Immature natural killer cell (primary cell): ENCODE measurements at regions not wholly inside any gene's neighbourhood (a gene's known extent, or its start where the extent isn't known, plus 50 kb on each side); places are given as distances from the start of the nearest gene placed in this dataset.
"Not testable (repeated sequence)": the region's sequence is repeated elsewhere in the genome, so short reads cannot be mapped to it uniquely, and the experiment has no call there.

Experiments
- DNase-seq, 3 donors: peaks; one replicate each; pipeline ENCODE4 v3.0.0; 2022; ENCODE audit warnings: mixed read lengths in 1 of 3
- H3K27ac Mint-ChIP-seq, 6 donors: one replicate each; pipeline ENCODE4 v1.8.0; 2020; ENCODE audit warnings: mixed read lengths in 6 of 6, mild to moderate bottlenecking in 5 of 6, inconsistent platforms in 4 of 6, moderate library complexity in 3 of 6
- H3K27me3 Mint-ChIP-seq, 3 donors: one replicate each; pipeline ENCODE4 v1.8.0; 2020 to 2021; ENCODE audit warnings: low read depth in 3 of 3, mild to moderate bottlenecking in 3 of 3, mixed read lengths in 3 of 3, moderate library complexity in 3 of 3, inconsistent platforms in 1 of 3
- H3K36me3 Mint-ChIP-seq, 3 donors: one replicate each; pipeline ENCODE4 v1.8.0; 2020; ENCODE audit warnings: mixed read lengths in 3 of 3, inconsistent platforms in 2 of 3, mild to moderate bottlenecking in 2 of 3
- H3K4me1 Mint-ChIP-seq, 2 donors: one replicate each; pipeline ENCODE4 v1.8.0; 2020; ENCODE audit warnings: inconsistent platforms in 2 of 2, mild to moderate bottlenecking in 2 of 2, mixed read lengths in 2 of 2, moderate library complexity in 1 of 2
- H3K4me3 Mint-ChIP-seq, 5 donors: one replicate each; pipeline ENCODE4 v1.8.0; 2020; ENCODE audit warnings: mild to moderate bottlenecking in 5 of 5, mixed read lengths in 5 of 5, inconsistent platforms in 3 of 5, moderate library complexity in 3 of 5
- H3K9me3 Mint-ChIP-seq, 6 donors: one replicate each; pipeline ENCODE4 v1.8.0; 2020; ENCODE audit warnings: mild to moderate bottlenecking in 6 of 6, mixed read lengths in 6 of 6, inconsistent platforms in 4 of 6, moderate library complexity in 3 of 6

DNA sequence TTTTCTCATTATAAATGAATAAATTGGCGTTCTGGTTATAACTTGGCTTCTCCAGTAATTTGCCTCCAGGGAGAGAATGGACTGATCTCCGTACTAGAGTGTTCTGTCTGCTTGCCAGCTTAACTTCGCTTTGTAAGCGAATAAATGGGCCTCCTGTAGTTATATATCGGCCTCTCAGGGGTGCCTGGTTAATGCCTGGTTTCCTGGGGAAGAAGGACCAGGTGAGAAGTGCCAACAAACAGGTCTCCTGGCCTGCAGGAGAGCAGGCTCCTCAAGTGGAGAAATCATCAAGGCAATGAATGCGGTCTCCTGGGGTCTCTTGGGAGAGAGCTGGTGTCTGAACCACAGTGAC, 107.4 kb upstream of the SERBP1 start:
- no peaks in the 10 kb centered on the region for H3K9me3 Mint-ChIP-seq
- no peak for DNase-seq
- H3K36me3 Mint-ChIP-seq = no peaks in the 10 kb centered on the region
- H3K4me3 Mint-ChIP-seq = no peak overlapping the region
- H3K27ac Mint-ChIP-seq = no peak overlapping the region
- peaks cover 15 to 17% of the 10 kb centered on the region in 2 donors for H3K4me1 Mint-ChIP-seq
- H3K27me3 Mint-ChIP-seq = peaks cover 1 to 2% (median 1%) of the 10 kb centered on the region in 3 donors

DNA sequence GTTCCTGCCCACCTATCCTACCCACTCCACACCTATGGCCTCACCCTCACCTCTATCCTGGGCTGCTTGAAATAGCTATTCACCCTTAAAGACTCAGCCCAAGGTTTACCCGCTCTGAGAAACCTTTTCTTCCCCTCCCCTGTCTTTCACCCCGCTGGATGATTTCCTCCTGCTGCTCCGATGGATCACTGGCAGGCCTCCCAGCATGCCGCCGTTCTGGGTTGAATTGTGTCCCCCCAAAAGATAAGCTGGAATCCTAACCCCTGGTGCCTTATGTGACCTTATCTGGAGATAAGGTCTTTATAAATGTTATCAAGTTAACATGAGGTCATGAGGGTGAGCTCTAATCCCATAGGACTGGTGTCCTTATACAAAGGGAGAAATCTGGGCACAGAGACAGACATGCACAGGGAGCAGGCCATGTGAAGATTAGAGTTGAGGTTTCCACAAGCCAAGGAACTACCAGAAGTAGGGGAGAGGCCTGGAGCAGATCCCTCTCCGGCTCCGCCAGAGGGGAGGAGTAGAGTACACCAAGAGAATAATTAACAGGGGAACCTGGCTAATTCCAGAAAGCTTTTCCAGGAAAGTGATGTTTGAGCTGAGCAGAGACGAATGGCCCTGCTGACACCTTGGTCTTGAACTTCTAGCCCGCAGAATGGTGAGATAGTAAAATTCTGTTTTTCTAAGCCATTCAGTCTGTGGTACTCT, 110.0 kb upstream of the SERBP1 start:
- DNase-seq = no peak
- Mint-ChIP-seq H3K4me1 (peaks cover 4 to 7% of the 10 kb centered on the region in 2 donors), H3K36me3 (no peaks in the 10 kb centered on the region), H3K27me3 (peaks cover 1 to 2% (median 1%) of the 10 kb centered on the region in 3 donors), H3K9me3 (no peaks in the 10 kb centered on the region), H3K4me3 (no peak overlapping the region), H3K27ac (no peak overlapping the region)

- Mint-ChIP-seq H3K4me1 (peaks cover 0 to 1% of the 10 kb centered on the region in 2 donors), H3K36me3 (no peaks in the 10 kb centered on the region), H3K27ac (no peak overlapping the region), H3K4me3 (no peak overlapping the region), H3K9me3 (no peaks in the 10 kb centered on the region), H3K27me3 (peaks cover 1 to 3% (median 2%) of the 10 kb centered on the region in 3 donors)
- DNase-seq = no peak
These were observed 110.5 kb upstream of the SERBP1 start for GRCh38 chr1:67540733-67541125.

DNA sequence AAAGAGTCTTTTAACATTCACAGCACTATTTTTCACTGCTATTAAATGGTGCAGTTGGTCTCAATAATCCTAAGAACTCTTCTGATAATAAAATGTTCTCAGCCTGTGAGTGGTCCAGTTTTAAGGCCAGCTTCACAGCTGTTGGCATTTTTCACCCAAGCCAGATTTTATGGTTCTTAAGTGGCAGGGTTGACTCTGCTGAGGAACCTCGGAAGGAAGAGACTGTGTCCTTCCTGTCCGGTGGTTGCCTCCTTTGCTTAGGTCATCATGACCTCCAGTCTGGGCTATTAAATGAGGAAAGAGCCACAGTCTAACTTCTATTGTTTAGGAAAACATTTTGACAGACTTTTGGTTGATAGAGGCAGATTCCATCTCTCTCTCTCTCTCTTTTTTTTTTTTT, 112.5 kb upstream of the SERBP1 start:
- H3K27ac Mint-ChIP-seq = no peak overlapping the region
- H3K27me3 Mint-ChIP-seq = peaks cover 1 to 3% (median 2%) of the 10 kb centered on the region in 3 donors
- no peaks in the 10 kb centered on the region for H3K36me3 Mint-ChIP-seq
- H3K9me3 Mint-ChIP-seq = no peaks in the 10 kb centered on the region
- no peaks in the 10 kb centered on the region for H3K4me1 Mint-ChIP-seq
- H3K4me3 Mint-ChIP-seq = no peak overlapping the region
- no peak for DNase-seq

DNA sequence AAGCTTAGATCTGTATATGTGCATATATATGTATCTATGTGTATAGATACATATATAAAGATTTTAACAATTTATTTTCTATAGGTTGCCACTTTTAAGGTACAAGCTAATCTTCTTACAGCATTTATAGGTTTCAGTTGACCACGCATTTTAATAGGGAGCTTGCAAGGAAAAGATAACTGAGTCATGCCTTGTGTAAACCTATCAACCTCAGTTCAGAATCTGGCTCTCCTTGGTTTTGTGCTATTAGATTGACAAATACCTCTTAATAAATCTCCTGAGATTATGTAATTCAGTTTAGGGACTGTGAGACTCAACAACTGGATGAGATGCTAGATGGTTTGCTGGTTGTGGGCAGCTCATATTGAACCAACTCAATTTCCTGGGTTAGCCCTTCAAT, 114.7 kb upstream of the SERBP1 start:
- H3K9me3 Mint-ChIP-seq = no peaks in the 10 kb centered on the region

DNA sequence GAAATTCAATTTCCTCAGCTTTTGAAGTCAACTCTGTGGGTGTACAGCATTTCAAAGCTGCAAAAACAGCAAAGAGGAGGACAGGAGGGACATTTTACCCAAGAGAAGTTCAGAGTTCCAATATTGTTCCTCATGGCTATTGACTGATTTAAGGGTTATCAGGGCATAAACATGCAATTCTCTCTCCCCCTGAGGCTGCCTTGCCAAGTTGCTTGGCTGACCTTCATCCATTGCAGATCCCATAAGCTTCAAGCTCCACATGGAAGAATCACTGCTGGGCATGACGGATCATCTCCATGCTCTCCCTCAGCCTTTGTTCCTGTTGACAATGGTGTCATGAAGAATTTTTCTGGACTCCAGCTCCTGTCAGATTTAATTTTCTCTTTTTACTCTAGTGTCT, 115.2 kb upstream of the SERBP1 start:
- no peaks in the 10 kb centered on the region for H3K36me3 Mint-ChIP-seq
- no peaks in the 10 kb centered on the region for H3K4me1 Mint-ChIP-seq
- no peaks in the 10 kb centered on the region for H3K9me3 Mint-ChIP-seq
- no peak overlapping the region for H3K4me3 Mint-ChIP-seq
- no peak for DNase-seq
- peaks cover 1 to 3% (median 2%) of the 10 kb centered on the region in 3 donors for H3K27me3 Mint-ChIP-seq
- no peak overlapping the region for H3K27ac Mint-ChIP-seq

More for the DNA sequence above, 114.7 kb upstream of the SERBP1 start:
- H3K27ac Mint-ChIP-seq = no peak overlapping the region
- H3K36me3 Mint-ChIP-seq = no peaks in the 10 kb centered on the region
- H3K4me3 Mint-ChIP-seq = no peak overlapping the region
- H3K27me3 Mint-ChIP-seq = peaks cover 1 to 3% (median 2%) of the 10 kb centered on the region in 3 donors
- H3K4me1 Mint-ChIP-seq = no peaks in the 10 kb centered on the region
- no peak for DNase-seq

DNA sequence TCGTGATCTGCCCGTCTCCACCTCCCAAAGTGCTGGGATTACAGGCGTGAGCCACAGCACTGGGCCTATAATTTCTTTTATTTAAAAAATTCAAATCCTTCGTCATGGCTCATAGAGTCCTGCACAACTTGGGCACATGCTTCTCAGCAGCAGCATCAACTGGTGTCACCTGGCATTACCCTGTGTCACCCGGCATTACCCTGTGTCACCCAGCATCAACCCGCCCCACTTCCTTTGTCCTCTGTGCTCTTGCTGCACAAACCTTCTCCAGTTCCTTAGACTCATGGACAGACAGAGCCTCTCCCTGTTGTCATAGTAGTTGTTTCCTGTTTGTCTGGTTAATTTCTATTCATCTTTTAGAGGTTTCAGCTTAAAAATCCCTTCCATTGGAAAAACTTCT, 121.2 kb upstream of the SERBP1 start:
- H3K4me3 Mint-ChIP-seq = no peak overlapping the region
- peaks cover 0 to 5% (median 0%) of the 10 kb centered on the region in 3 donors for H3K27me3 Mint-ChIP-seq
- H3K9me3 Mint-ChIP-seq = no peaks in the 10 kb centered on the region
- no peaks in the 10 kb centered on the region for H3K4me1 Mint-ChIP-seq
- no peaks in the 10 kb centered on the region for H3K36me3 Mint-ChIP-seq
- H3K27ac Mint-ChIP-seq = no peak overlapping the region
- DNase-seq = no peak

DNA sequence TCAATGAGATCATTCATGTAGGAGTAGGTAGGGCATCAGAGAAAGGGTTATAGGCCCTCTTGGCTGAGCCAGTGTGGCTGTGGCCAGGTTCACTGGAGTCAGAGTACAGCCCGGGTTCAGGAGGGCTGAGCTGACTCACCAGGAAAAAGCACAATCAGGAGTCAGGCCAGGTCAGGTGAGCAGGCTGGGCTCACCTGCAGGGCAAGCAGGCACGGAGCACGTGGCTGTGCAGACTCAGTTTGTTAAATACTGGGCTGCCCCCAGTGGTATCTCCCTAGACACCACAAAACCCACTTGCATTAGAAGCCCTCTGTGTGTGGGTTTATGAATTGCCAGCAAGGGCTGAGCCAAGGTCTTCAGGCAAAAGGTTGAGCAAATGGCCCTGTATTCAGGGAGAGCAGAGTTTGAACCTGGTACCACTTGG, 122.1 kb upstream of the SERBP1 start:
- Mint-ChIP-seq H3K4me3 (no peak overlapping the region), H3K4me1 (peaks cover 0 to under 1% of the 10 kb centered on the region in 2 donors), H3K9me3 (no peaks in the 10 kb centered on the region), H3K36me3 (no peaks in the 10 kb centered on the region), H3K27me3 (peaks cover 0 to 5% (median 0%) of the 10 kb centered on the region in 3 donors), H3K27ac (no peak overlapping the region)
- no peak for DNase-seq

- H3K4me3 Mint-ChIP-seq, H3K27ac Mint-ChIP-seq, H3K36me3 Mint-ChIP-seq, H3K4me1 Mint-ChIP-seq, DNase-seq, H3K9me3 Mint-ChIP-seq: not testable (repeated sequence)
- peaks cover 0 to 15% (median 5%) of the 10 kb centered on the region in 3 donors for H3K27me3 Mint-ChIP-seq
These were observed 124.0 kb upstream of the SERBP1 start for GRCh38 chr1:67554204-67554603.

DNA sequence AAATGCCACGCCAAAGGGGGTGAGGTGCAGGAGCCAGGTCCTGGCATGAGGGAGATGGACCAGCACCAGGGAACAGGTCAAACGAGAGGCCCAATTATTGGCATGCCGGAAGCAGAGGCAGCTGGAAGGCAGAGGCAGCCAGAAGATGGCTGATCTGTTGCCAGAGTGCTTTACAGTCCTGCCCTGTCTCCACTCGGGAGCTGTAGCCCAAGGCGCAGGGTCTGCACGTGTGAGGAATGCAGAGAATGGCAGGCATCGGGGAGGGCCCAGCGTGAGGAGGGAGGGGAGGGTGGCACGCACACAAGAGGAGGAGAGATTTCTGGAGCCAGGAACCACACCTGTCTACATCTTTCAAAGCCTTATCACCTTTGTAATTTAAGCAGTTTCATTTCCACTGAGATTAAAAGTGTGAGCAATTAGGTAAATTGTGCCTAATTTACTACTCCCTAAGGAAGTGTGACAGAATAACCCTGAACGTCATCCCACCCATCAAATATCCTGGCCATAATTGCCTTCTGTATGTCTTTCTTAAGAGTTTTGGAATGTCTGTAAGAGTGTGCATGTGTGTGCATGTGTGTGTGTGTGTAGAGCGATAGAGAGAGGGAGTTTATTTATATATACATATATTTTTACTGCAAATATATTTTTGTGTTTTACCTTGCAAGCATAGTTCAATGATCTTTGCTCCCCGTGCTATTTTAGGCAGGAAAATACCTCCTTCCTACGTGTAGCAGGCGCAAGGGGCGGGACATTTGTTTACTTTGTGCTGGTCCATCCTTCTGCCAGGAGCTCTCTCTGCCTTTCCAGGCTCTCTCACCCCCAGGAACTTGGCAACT, 125.5 kb upstream of the SERBP1 start:
- H3K27ac Mint-ChIP-seq = no peak overlapping the region
- peaks cover 0 to 15% (median 5%) of the 10 kb centered on the region in 3 donors for H3K27me3 Mint-ChIP-seq
- H3K4me1 Mint-ChIP-seq = peaks cover 0 to 8% of the 10 kb centered on the region in 2 donors
- no peak for DNase-seq
- H3K36me3 Mint-ChIP-seq = no peaks in the 10 kb centered on the region
- no peaks in the 10 kb centered on the region for H3K9me3 Mint-ChIP-seq
- H3K4me3 Mint-ChIP-seq = no peak overlapping the region

GRCh38 chr1:67556297-67556900, 126.2 kb upstream of the SERBP1 start:
- H3K9me3 Mint-ChIP-seq = no peaks in the 10 kb centered on the region
- H3K27ac Mint-ChIP-seq = no peak overlapping the region
- peaks cover 0 to 15% (median 5%) of the 10 kb centered on the region in 3 donors for H3K27me3 Mint-ChIP-seq
- no peak overlapping the region for H3K4me3 Mint-ChIP-seq
- H3K4me1 Mint-ChIP-seq = peaks cover 0 to 8% of the 10 kb centered on the region in 2 donors
- no peak for DNase-seq
- no peaks in the 10 kb centered on the region for H3K36me3 Mint-ChIP-seq

- no peak for DNase-seq
- no peaks in the 10 kb centered on the region for H3K36me3 Mint-ChIP-seq
- peaks cover 1 to 12% (median 5%) of the 10 kb centered on the region in 3 donors for H3K27me3 Mint-ChIP-seq
- peaks cover 0 to 8% of the 10 kb centered on the region in 2 donors for H3K4me1 Mint-ChIP-seq
- no peaks in the 10 kb centered on the region for H3K9me3 Mint-ChIP-seq
- H3K27ac Mint-ChIP-seq = no peak overlapping the region
- no peak overlapping the region for H3K4me3 Mint-ChIP-seq
These were observed 127.1 kb upstream of the GADD45A start for GRCh38 chr1:67557696-67558448.

GRCh38 chr1:67558449-67559193, 126.4 kb upstream of the GADD45A start:
- no peak overlapping the region for H3K4me3 Mint-ChIP-seq
- H3K9me3 Mint-ChIP-seq = no peaks in the 10 kb centered on the region
- DNase-seq = no peak
- peaks cover 0 to 8% of the 10 kb centered on the region in 2 donors for H3K4me1 Mint-ChIP-seq
- H3K27me3 Mint-ChIP-seq = peaks cover 1 to 12% (median 5%) of the 10 kb centered on the region in 3 donors
- H3K36me3 Mint-ChIP-seq = no peaks in the 10 kb centered on the region
- no peak overlapping the region for H3K27ac Mint-ChIP-seq
